Frontal cortex (tissue), 3 donors: ENCODE measurements at regions not wholly inside any gene's neighbourhood (a gene's known extent, or its start where the extent isn't known, plus 50 kb on each side); places are given as distances from the start of the nearest gene placed in this dataset.
"Not testable (repeated sequence)": the region's sequence is repeated elsewhere in the genome, so short reads cannot be mapped to it uniquely, and the experiment has no call there.

Source experiments
- DNase-seq, 2 donors: peaks; one replicate each; pipeline ENCODE4 v3.0.0; 2012; ENCODE audit warnings: low spot score in 2 of 2
- FAIRE-seq: peaks from 2 replicates; lab custom pipeline; 2012; peaks lifted over from hg19 to GRCh38; lab: Jason Lieb, UNC
- donor health status: control.
- donor health status: control.
- donor health status: control.

GRCh38 chr6:811191-811590 lies 118.3 kb upstream of the EXOC2 start:
- FAIRE-seq (no peak), DNase-seq (no peak)

GRCh38 chr6:804771-805170 lies 111.8 kb upstream of the EXOC2 start:
- FAIRE-seq (no peak), DNase-seq (no peak)

DNA sequence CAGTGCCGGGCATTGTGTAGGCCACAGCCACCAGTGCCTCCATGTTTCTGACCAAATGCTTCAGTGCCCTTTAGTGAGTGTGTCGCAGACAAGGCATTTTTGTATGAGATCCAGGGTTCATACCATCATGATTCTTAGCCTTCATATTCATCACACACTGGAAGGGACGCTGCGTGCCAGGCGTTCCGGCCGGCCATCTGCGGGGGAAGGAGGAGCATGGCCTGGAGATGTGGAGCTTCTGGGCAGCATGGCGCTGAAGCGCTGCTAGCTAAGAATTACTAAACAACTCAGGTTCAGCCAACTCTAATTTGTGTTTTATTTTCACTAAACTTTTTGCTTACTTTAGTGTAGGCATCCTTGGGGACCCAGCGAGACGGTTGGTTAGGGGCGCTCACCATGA lies 111.4 kb upstream of the EXOC2 start:
- DNase-seq (no peak), FAIRE-seq (no peak)

DNA sequence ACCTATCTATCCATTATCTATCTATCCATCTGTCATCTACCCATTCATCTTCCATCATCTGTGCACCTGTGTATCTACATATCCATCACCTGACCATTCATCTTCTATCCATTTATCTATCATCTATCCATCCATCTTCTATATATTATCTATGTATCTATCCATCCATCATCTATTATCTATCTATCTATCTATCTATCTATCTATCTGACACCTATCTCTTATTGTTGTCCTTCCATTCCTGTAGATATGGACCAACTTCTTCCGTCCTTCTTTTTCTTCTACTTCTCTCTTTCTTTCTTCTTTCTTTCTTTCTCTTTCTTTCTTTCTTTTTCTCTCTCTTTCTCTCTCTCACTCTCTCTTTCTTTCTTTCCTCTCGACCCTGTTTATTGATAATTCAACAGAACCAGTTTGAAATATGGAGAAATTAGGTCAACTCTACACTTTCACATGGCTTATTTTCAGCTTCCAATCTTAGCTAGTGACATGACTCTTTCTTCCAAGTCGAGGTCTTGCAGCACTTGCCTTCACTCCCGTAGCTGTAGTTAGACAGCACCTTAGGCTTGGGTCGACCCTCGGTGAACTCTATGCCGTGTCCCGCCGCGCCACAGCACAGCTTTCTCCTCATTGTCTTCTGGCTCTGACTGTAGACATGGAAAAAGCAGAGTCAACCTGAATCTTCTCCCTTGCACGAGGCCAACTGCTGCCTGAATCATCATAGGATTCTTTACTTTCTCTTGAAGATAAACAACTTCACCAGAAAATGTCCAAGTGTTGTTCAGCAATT lies 110.4 kb upstream of the EXOC2 start:
- DNase-seq = no peak
- FAIRE-seq = no peak

GRCh38 chr6:802701-803100 lies 109.8 kb upstream of the EXOC2 start:
- DNase-seq (no peak), FAIRE-seq (no peak)

DNA sequence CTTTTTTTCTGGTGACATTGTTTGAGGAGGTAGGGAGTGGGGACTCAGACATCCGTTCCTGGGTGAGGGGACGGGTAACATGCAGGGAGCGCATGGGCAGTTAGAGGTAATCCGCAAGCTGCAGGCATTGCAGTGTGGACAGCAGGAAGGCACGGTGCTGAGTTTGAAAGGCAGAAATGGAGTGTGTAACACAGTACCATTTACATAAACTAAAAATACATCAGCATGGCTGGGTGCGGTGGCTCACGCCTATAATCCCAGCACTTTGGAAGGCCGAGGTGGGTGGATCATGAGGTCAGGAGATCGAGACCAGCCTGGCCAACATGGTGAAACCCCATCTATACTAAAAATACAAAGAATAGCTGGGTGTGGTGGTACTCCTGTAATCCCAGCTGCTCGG lies 109.3 kb upstream of the EXOC2 start:
- DNase-seq, FAIRE-seq: not testable (repeated sequence)

DNA sequence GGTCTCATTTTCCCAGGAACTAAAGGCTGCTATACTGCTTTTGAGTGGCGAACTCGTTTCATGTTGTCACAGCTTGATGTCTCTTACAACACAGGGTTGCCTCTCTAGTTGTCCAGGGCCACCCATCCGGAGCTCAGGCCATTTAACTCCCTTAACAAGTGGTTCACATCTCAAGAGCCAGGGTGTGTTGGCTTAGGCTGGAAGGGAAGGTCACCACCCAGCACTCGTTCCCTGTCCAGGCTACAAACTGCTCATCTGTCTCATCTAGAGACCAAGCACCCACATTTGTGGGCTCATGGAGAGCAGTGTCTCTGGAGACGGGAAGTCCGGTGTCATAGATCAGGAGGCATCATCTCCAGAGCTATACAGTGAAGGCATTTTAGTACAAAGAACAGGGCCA lies 106.8 kb upstream of the EXOC2 start:
- DNase-seq = no peak
- no peak for FAIRE-seq

- DNase-seq = peak in 1 of 2 donors; percentile 40
- peak; percentile 92 for FAIRE-seq
These were observed 104.6 kb upstream of the EXOC2 start for GRCh38 chr6:797479-798077.

DNA sequence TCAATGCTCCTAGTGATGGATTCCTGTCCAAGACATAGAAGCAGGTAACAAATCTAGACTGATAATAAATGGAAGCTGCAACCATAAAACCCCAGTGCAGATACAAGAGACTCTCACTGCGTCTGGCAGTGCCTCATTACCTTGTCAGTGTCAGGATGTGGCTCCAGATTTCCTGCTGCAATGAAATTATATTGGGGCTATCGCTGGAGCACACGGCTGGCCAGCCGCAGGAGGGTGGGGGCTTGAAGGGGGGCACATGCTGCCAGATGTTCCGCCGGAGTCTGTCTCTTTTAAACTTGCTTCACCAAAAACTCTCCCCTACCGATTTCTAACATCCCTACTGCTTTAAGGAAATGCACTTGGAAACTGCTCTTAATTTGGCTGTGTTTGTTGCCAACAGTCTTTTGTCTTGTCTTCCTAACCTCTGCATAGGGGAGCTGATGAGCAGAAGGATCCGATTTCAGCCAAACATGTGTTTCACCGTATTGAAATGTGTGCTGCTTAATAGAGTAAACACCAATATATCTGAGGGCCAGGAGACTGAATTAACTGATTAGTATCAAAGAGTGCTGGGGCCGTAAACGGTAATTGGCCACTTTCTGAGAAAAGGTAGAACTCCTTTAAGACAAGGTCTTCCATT lies 102.2 kb upstream of the EXOC2 start:
- no peak for DNase-seq
- no peak for FAIRE-seq

GRCh38 chr6:793261-793660 lies 100.3 kb upstream of the EXOC2 start:
- no peak for FAIRE-seq
- DNase-seq = no peak

DNA sequence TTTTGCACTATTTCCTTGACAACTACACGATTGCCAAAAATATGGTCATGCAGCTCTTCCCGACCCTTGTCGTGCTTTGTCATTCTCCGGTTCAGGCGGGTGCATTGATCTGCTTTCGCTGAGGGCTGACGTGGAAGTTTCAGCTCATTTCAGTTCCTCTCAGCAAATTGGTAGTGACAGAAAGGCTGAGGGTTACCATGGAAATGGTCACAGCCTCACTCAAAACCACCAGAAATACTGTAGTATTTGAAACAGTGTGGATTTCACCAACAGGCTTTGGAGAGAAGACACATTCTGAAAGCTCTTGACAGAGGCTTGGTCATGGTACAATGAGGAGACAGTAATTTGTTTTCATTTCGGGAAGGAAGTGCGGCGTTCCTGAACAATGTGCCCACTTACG lies 99.7 kb upstream of the EXOC2 start:
- no peak for FAIRE-seq

GRCh38 chr6:788058-788457 lies 95.1 kb upstream of the EXOC2 start:
- no peak for DNase-seq
- FAIRE-seq = no peak

More for the DNA sequence above, 99.7 kb upstream of the EXOC2 start:
- no peak for DNase-seq

DNA sequence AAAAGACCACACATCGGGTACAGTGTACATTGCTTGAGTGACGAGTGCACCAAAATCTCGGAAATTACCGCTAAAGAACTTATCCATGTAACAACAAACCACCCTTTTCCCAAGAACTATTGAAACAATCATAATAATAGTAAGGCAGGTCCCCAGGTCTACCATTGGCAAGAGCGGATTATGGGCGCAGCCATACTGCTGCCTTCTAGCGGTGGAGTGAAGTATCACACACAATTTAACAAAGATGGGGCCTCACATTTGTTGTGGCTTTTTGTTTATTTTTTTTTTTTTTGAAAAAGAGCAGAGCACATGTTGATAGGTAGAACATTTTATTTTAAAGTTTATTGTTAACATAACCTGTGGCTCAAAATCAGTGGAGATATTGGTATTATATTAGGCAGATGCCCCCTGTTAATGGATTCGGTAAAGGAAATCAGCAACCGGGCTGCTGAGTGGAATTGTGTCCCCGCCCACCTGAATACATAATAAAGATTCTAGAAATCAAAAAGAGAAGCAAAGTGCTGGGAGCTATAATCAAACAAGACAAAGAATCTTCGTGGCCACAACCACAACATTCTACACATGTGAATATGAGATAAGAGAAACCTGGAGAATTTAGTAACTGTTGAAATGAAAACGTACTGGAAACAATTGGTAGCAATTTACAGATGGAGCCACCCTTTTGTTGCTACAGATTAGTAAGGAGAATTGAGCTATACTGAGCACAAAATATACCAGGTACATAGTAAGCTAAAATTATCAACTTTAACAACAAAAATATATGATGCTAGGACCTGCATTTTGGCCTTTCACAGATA lies 94.2 kb upstream of the EXOC2 start:
- no peak for DNase-seq
- no peak for FAIRE-seq

GRCh38 chr6:783966-784735 lies 91.2 kb upstream of the EXOC2 start:
- FAIRE-seq (no peak), DNase-seq (no peak)

DNA sequence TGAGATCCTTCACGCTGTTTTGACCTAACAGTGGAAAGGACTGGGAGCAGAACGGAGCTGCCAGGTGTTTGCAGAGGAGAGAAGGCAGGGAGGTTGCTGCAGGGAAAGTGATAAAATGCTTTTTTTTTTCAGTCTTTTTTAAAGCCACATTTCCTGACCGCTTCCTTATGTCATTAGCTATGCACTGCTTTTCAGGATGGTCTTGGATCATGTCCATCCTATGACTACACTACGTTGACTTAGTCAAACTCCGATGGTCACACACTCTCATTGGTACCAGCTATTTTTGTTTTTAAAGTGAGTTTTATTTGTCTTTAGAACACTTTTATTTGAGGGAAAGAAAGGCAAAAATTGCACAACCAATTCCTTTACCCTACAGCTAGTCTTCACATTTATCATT lies 89.2 kb upstream of the EXOC2 start:
- DNase-seq (no peak), FAIRE-seq (no peak)

- FAIRE-seq = no peak
- DNase-seq = no peak
These were observed 88.5 kb upstream of the EXOC2 start for GRCh38 chr6:781350-781961.

- FAIRE-seq = no peak
- no peak for DNase-seq
These were observed 87.8 kb upstream of the EXOC2 start for GRCh38 chr6:780706-781105.

- no peak for FAIRE-seq
These were observed 84.0 kb upstream of the EXOC2 start for GRCh38 chr6:776951-777350.

DNA sequence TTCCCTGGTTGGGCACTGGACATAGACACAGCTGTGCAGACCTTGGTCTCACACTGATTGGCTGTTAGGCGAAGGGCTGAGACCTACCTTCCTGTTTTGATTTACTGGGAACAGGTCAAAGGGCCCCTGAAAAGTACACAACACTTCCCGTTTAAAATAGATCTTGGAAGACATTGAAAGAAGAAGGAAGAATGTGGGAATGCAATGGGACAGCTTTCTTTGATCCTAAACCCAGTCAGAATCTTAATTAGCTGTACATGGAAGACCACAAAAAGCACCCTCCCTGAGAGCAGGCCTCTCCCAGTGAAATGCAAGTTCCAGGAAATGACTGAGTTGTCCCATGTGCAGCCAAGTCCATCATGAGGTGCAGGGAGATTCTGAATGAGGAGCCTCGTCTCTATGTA lies 83.6 kb upstream of the EXOC2 start:
- FAIRE-seq (no peak), DNase-seq (no peak)

More at GRCh38 chr6:776951-777350, 84.0 kb upstream of the EXOC2 start:
- DNase-seq = no peak
